ENCODE measurements at regions not wholly inside any gene's neighbourhood (a gene's known extent, or its start where the extent isn't known, plus 50 kb on each side); places are given as distances from the start of the nearest gene placed in this dataset.
A peak's percentile ranks its signal among the peaks of the same experiment; 100 is the strongest.
"Not testable (repeated sequence)": the region's sequence is repeated elsewhere in the genome, so short reads cannot be mapped to it uniquely, and the experiment has no call there.

DNA sequence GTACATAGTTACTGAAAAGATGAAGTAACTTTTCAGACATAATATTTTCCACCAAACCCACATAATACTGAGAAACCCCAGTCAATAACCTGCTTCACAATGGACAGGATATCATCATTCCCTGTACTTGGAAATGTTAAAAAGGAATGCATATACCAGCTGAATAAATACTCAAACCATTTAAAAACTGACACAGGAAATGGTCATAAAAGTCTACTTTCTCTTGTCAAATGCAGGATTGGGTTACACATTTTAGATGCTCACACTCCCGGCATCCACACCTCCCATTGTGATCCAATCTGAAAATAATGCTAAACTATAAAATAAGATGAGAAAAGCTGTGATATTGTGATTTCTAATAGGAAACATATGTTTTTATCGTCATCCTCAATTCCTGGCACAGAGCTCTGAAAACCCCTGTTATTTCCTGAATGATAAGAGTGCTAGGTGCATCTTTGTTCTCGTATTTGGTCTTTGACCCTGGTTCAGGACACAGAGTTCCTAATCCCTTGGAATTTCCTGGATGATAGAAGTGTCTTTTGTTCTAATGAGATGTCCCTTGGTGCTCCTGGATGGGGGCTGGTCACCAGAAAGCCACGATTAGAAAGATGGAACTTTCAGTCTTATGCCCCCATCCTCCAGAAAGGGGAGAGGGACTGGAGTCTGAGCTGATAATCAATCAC, 821.3 kb downstream of the TRIML1 start:
- Histone ChIP-seq H3K36me3 (ENCODE audit: control insufficient read depth, insufficient read depth, low read length) (no peaks in the 10 kb centered on the region), H3K9me3 (replicated peaks; ENCODE audit: control insufficient read depth, low read depth, low read length) (no peaks in the 10 kb centered on the region), H3K27ac (ENCODE audit: low read length) (no peak overlapping the region), H3K27me3 (ENCODE audit: control insufficient read depth, insufficient read depth, low read length) (no peaks in the 10 kb centered on the region), H3K4me1 (ENCODE audit: control insufficient read depth, insufficient read depth, low read length) (no peaks in the 10 kb centered on the region), H3K4me3 (ENCODE audit: low read length) (no peak overlapping the region)
- WGBS (ENCODE audit: insufficient coverage): 33% methylated on average over 1 of the region's 4 CpGs
- DNase-seq: peak; percentile 36

DNA sequence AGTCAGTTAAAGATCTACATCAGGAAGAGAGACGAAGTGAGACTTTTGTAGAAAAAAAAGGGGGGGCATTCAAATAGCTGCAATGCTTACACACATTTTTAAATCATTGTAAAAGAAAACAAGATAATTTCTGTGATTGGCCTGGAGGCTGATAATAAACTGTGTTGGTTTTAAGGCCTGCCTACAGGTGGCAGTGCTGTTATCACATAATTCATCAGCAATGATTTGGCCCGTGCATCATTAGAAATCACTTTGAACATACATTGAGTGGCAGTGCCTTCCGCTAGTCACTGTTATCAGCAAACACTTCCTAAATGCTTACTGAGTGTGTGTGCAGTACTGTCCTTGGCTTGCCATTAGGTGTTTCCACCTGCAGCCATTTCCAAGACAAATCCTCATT, 831.9 kb downstream of the TRIML1 start:
- Histone ChIP-seq H3K9me3 (replicated peaks; ENCODE audit: control insufficient read depth, low read depth, low read length) (no peaks in the 10 kb centered on the region), H3K4me1 (ENCODE audit: control insufficient read depth, insufficient read depth, low read length) (no peaks in the 10 kb centered on the region), H3K27ac (ENCODE audit: low read length) (no peak overlapping the region), H3K27me3 (ENCODE audit: control insufficient read depth, insufficient read depth, low read length) (no peaks in the 10 kb centered on the region), H3K4me3 (ENCODE audit: low read length) (no peak overlapping the region), H3K36me3 (ENCODE audit: control insufficient read depth, insufficient read depth, low read length) (no peaks in the 10 kb centered on the region)
- no CpG with 5 or more reads among the region's 3 CpGs for WGBS (ENCODE audit: insufficient coverage)
- DNase-seq: no peak

DNA sequence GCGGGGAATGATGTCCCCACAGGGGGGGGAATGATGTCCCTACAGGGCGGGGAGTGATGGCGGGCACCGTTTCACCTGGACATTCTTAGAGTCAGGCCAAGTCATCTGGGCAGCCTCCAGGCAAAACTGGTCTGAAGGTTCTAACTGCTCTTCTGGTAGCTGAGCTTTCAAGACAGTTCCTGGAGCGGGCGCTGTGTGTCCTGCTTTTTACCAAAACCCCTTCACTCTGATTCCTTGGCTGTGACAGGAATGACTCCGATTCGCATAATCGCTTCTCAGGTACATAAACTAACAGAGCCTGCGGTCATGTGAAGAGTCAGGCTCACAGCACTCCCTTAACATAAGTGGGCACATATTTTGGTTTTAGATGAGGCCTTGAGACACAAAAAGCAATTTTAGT, 836.0 kb downstream of the TRIML1 start:
- no peaks in the 10 kb centered on the region for H3K27me3 ChIP-seq (ENCODE audit: control insufficient read depth, insufficient read depth, low read length)
- peaks cover 4% of the 10 kb centered on the region for H3K4me1 ChIP-seq (ENCODE audit: control insufficient read depth, insufficient read depth, low read length)
- WGBS (ENCODE audit: insufficient coverage): 91% methylated on average over 5 of the region's 10 CpGs
- no peaks in the 10 kb centered on the region for H3K9me3 ChIP-seq (replicated peaks; ENCODE audit: control insufficient read depth, low read depth, low read length)
- H3K4me3 ChIP-seq (ENCODE audit: low read length): no peak overlapping the region
- H3K27ac ChIP-seq (ENCODE audit: low read length): no peak overlapping the region
- H3K36me3 ChIP-seq (ENCODE audit: control insufficient read depth, insufficient read depth, low read length): no peaks in the 10 kb centered on the region
- DNase-seq: no peak

DNA sequence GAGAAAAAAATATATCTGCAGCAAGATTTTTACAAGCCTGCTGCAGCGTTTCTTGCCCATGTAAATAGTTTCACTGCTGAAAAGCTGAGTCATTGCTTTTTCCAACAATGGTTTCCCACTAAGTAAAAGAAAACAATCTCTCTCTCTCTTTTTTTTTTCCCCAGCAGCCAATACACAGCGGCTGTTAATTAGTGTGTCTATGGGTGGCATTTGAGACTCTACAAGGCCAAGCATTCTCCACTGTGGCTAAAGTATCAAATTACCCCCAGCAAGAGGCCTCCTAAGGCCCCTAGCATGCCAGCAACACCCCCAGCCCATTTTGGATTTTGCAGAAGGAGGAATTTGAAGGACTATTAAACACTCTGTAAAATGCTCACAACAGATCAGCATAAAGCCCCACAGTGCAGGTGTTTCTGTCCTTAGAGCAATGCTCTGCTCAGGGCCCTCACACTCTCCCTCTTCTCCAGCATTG, 837.4 kb downstream of the TRIML1 start:
- no CpG with 5 or more reads among the region's 2 CpGs for WGBS (ENCODE audit: insufficient coverage)
- peak; percentile 30 for DNase-seq
- no peaks in the 10 kb centered on the region for H3K27me3 ChIP-seq (ENCODE audit: control insufficient read depth, insufficient read depth, low read length)

DNA sequence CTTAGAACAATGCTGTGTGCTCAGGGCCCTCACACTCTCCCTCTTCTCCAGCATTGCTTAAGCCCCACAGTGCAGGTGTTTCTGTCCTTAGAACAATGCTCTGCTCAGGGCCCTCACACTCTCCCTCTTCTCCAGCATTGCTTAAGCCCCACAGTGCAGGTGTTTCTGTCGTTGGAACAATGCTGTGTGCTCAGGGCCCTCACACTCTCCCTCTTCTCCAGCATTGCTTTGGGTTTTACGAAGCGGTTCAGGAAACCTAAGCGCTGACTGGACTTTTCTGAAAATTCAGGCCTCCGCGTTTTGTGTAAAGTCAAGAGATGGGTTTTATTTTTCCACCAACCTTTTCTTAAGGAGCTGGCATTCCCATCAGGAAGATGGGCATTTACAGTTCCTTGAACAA, 838.0 kb downstream of the TRIML1 start:
- H3K27ac ChIP-seq (ENCODE audit: low read length); DNase-seq; H3K27me3 ChIP-seq (ENCODE audit: control insufficient read depth, insufficient read depth, low read length); H3K9me3 ChIP-seq (replicated peaks; ENCODE audit: control insufficient read depth, low read depth, low read length); H3K4me3 ChIP-seq (ENCODE audit: low read length); H3K4me1 ChIP-seq (ENCODE audit: control insufficient read depth, insufficient read depth, low read length); H3K36me3 ChIP-seq (ENCODE audit: control insufficient read depth, insufficient read depth, low read length): not testable (repeated sequence)
- 17% methylated on average over 1 of the region's 6 CpGs for WGBS (ENCODE audit: insufficient coverage)

More for the DNA sequence above, 837.4 kb downstream of the TRIML1 start:
- H3K4me3 ChIP-seq (ENCODE audit: low read length): no peak overlapping the region
- H3K27ac ChIP-seq (ENCODE audit: low read length): no peak overlapping the region
- no peaks in the 10 kb centered on the region for H3K9me3 ChIP-seq (replicated peaks; ENCODE audit: control insufficient read depth, low read depth, low read length)
- no peaks in the 10 kb centered on the region for H3K36me3 ChIP-seq (ENCODE audit: control insufficient read depth, insufficient read depth, low read length)
- peaks cover 4% of the 10 kb centered on the region for H3K4me1 ChIP-seq (ENCODE audit: control insufficient read depth, insufficient read depth, low read length)

GRCh38 chr4:188984518-188984917, 845.3 kb downstream of the TRIML1 start:
- no peak overlapping the region for H3K4me3 ChIP-seq (ENCODE audit: low read length)
- H3K27ac ChIP-seq (ENCODE audit: low read length): no peak overlapping the region
- WGBS (ENCODE audit: insufficient coverage): no CpG with 5 or more reads among the region's 1 CpG
- H3K4me1 ChIP-seq (ENCODE audit: control insufficient read depth, insufficient read depth, low read length): no peaks in the 10 kb centered on the region
- no peak for DNase-seq
- no peaks in the 10 kb centered on the region for H3K27me3 ChIP-seq (ENCODE audit: control insufficient read depth, insufficient read depth, low read length)
- H3K9me3 ChIP-seq (replicated peaks; ENCODE audit: control insufficient read depth, low read depth, low read length): no peaks in the 10 kb centered on the region
- H3K36me3 ChIP-seq (ENCODE audit: control insufficient read depth, insufficient read depth, low read length): no peaks in the 10 kb centered on the region

- Histone ChIP-seq H3K4me3 (ENCODE audit: low read length) (no peak overlapping the region), H3K27me3 (ENCODE audit: control insufficient read depth, insufficient read depth, low read length) (no peaks in the 10 kb centered on the region), H3K27ac (ENCODE audit: low read length) (no peak overlapping the region), H3K36me3 (ENCODE audit: control insufficient read depth, insufficient read depth, low read length) (no peaks in the 10 kb centered on the region), H3K4me1 (ENCODE audit: control insufficient read depth, insufficient read depth, low read length) (no peaks in the 10 kb centered on the region), H3K9me3 (replicated peaks; ENCODE audit: control insufficient read depth, low read depth, low read length) (no peaks in the 10 kb centered on the region)
- no peak for DNase-seq
- WGBS (ENCODE audit: insufficient coverage): no CpG with 5 or more reads among the region's 2 CpGs
Observed at GRCh38 chr4:188986271-188986689, 847.0 kb downstream of the TRIML1 start.

GRCh38 chr4:188987011-188987410, 847.8 kb downstream of the TRIML1 start:
- Histone ChIP-seq H3K4me1 (ENCODE audit: control insufficient read depth, insufficient read depth, low read length) (no peaks in the 10 kb centered on the region), H3K27me3 (ENCODE audit: control insufficient read depth, insufficient read depth, low read length) (no peaks in the 10 kb centered on the region), H3K4me3 (ENCODE audit: low read length) (no peak overlapping the region), H3K36me3 (ENCODE audit: control insufficient read depth, insufficient read depth, low read length) (no peaks in the 10 kb centered on the region), H3K27ac (ENCODE audit: low read length) (no peak overlapping the region), H3K9me3 (replicated peaks; ENCODE audit: control insufficient read depth, low read depth, low read length) (no peaks in the 10 kb centered on the region)
- 82% methylated on average over 1 of the region's 1 CpG for WGBS (ENCODE audit: insufficient coverage)
- no peak for DNase-seq

GRCh38 chr4:188988131-188988530, 848.9 kb downstream of the TRIML1 start:
- Histone ChIP-seq H3K4me3 (ENCODE audit: low read length) (no peak overlapping the region), H3K9me3 (replicated peaks; ENCODE audit: control insufficient read depth, low read depth, low read length) (no peaks in the 10 kb centered on the region), H3K27ac (ENCODE audit: low read length) (no peak overlapping the region), H3K36me3 (ENCODE audit: control insufficient read depth, insufficient read depth, low read length) (no peaks in the 10 kb centered on the region), H3K4me1 (ENCODE audit: control insufficient read depth, insufficient read depth, low read length) (no peaks in the 10 kb centered on the region), H3K27me3 (ENCODE audit: control insufficient read depth, insufficient read depth, low read length) (no peaks in the 10 kb centered on the region)
- no peak for DNase-seq
- no CpG with 5 or more reads among the region's 8 CpGs for WGBS (ENCODE audit: insufficient coverage)

- Histone ChIP-seq H3K9me3 (replicated peaks; ENCODE audit: control insufficient read depth, low read depth, low read length) (no peaks in the 10 kb centered on the region), H3K4me1 (ENCODE audit: control insufficient read depth, insufficient read depth, low read length) (no peaks in the 10 kb centered on the region), H3K27me3 (ENCODE audit: control insufficient read depth, insufficient read depth, low read length) (no peaks in the 10 kb centered on the region), H3K27ac (ENCODE audit: low read length) (no peak overlapping the region), H3K36me3 (ENCODE audit: control insufficient read depth, insufficient read depth, low read length) (no peaks in the 10 kb centered on the region), H3K4me3 (ENCODE audit: low read length) (no peak overlapping the region)
- 80% methylated on average over 1 of the region's 3 CpGs for WGBS (ENCODE audit: insufficient coverage)
- no peak for DNase-seq
Observed at GRCh38 chr4:188989371-188989770, 850.1 kb downstream of the TRIML1 start.

DNA sequence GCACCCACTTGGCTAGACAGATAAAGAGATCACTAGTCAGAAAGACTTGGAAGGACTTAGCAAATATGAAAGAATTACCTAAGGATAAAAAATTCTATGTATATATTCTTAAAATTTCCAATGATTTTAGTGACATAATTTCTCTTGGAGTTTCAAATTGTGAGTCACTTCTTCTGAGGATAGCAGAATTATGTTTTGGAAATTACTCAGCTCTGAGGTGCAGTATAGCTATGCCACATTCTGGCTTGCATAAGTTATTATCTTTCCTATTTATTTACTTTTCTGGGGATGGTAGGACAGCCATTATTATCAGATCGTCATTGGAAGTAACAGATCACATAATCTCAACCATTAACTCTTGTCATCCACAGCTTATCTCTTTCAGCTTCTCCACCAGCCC, 853.5 kb downstream of the TRIML1 start:
- no peaks in the 10 kb centered on the region for H3K4me1 ChIP-seq (ENCODE audit: control insufficient read depth, insufficient read depth, low read length)
- DNase-seq: peak; percentile 7
- no peaks in the 10 kb centered on the region for H3K27me3 ChIP-seq (ENCODE audit: control insufficient read depth, insufficient read depth, low read length)
- H3K9me3 ChIP-seq (replicated peaks; ENCODE audit: control insufficient read depth, low read depth, low read length): no peaks in the 10 kb centered on the region
- 71% methylated on average over 1 of the region's 1 CpG for WGBS (ENCODE audit: insufficient coverage)
- no peaks in the 10 kb centered on the region for H3K36me3 ChIP-seq (ENCODE audit: control insufficient read depth, insufficient read depth, low read length)
- no peak overlapping the region for H3K4me3 ChIP-seq (ENCODE audit: low read length)
- H3K27ac ChIP-seq (ENCODE audit: low read length): no peak overlapping the region
